ENCODE measurements at regions not wholly inside any gene's neighbourhood (a gene's known extent, or its start where the extent isn't known, plus 50 kb on each side); places are given as distances from the start of the nearest gene placed in this dataset.

GRCh38 chr16:8320131-8320530 lies 270.2 kb downstream of the TMEM114 start:
- DNase-seq (no peak), ATAC-seq (ENCODE audit: low read depth) (no peak)
- H3K4me3 ChIP-seq (ENCODE audit: control extremely low read depth in 1 of 5, extremely low read depth in 1 of 5, insufficient read depth in 1 of 5, low read depth in 2 of 5, low read length in 4 of 5): no peak overlapping the region
- H4K20me1 ChIP-seq (ENCODE audit: control insufficient read depth, insufficient read depth, low read length, poor library complexity, severe bottlenecking): no peaks in the 10 kb centered on the region
- no peaks in the 10 kb centered on the region for H3K36me3 ChIP-seq (replicated peaks in 1 of 2; ENCODE audit: control extremely low read depth in 1 of 2, control insufficient read depth in 1 of 2, extremely low read depth in 1 of 2, insufficient read depth in 2 of 2, low read length in 1 of 2)
- TF ChIP-seq EZH2 (IDR thresholded peaks at IDR 0.05; ENCODE audit: borderline replicate concordance, insufficient read depth, low read depth, low read length, poor library complexity, severe bottlenecking) (no peak), CTCF (IDR thresholded peaks at IDR 0.05) (no peak)
- Mint-ChIP-seq H3K4me1 (no peaks in the 10 kb centered on the region), H3K4me3 (no peak overlapping the region), H3K27me3 (no peaks in the 10 kb centered on the region), H3K9me3 (ENCODE audit: insufficient read depth) (peaks cover 8% of the 10 kb centered on the region), H3K27ac (no peak overlapping the region)
- H2AFZ ChIP-seq (ENCODE audit: insufficient read depth, low read depth, low read length, poor library complexity, severe bottlenecking): no peak overlapping the region
- intact Hi-C loops (cut with micrococcal nuclease): no loop called here
- no peak overlapping the region for H3K9ac ChIP-seq (ENCODE audit: low read length)
- H3K27me3 ChIP-seq (replicated peaks in 1 of 4; ENCODE audit: control extremely low read depth in 1 of 4, control insufficient read depth in 3 of 4, insufficient read depth in 4 of 4, low read length in 3 of 4): no peaks in the 10 kb centered on the region
- H3K9me3 ChIP-seq (ENCODE audit: control extremely low read depth in 1 of 3, control insufficient read depth in 2 of 3, insufficient read depth in 1 of 3, low read length in 2 of 3): no peaks in the 10 kb centered on the region
- WGBS (ENCODE audit: insufficient coverage): 86% methylated on average over 4 of the region's 5 CpGs
- no peaks in the 10 kb centered on the region for H3K79me2 ChIP-seq (ENCODE audit: control insufficient read depth, insufficient read depth, low read length)
- H3K4me1 ChIP-seq (ENCODE audit: control insufficient read depth in 2 of 2, insufficient read depth in 2 of 2, low read length in 2 of 2): no peaks in the 10 kb centered on the region
- H3K4me2 ChIP-seq (replicated peaks; ENCODE audit: low read depth, low read length, poor library complexity, severe bottlenecking): no peak overlapping the region
- H3K27ac ChIP-seq (ENCODE audit: low read length in 2 of 2): no peak overlapping the region
- ChIA-PET POLR2A (no interaction called here), CTCF (no interaction called here)

GRCh38 chr16:8310816-8311215 lies 279.5 kb downstream of the TMEM114 start:
- no peaks in the 10 kb centered on the region for H3K27me3 Mint-ChIP-seq
- DNase-seq (no peak), ATAC-seq (ENCODE audit: low read depth) (no peak)
- CTCF ChIA-PET: no interaction called here
- H3K79me2 ChIP-seq (ENCODE audit: control insufficient read depth, insufficient read depth, low read length): no peaks in the 10 kb centered on the region
- peaks cover 0 to 6% (median 0%) of the 10 kb centered on the region in 3 donors for H3K9me3 ChIP-seq (ENCODE audit: control extremely low read depth in 1 of 3, control insufficient read depth in 2 of 3, insufficient read depth in 1 of 3, low read length in 2 of 3)
- no peak overlapping the region for H3K4me3 Mint-ChIP-seq
- WGBS (ENCODE audit: insufficient coverage): 86% methylated on average over 4 of the region's 6 CpGs
- no peak overlapping the region for H3K27ac ChIP-seq (ENCODE audit: low read length in 2 of 2)
- H3K4me3 ChIP-seq (ENCODE audit: control extremely low read depth in 1 of 5, extremely low read depth in 1 of 5, insufficient read depth in 1 of 5, low read depth in 2 of 5, low read length in 4 of 5): no peak overlapping the region
- no peak overlapping the region for H3K27ac Mint-ChIP-seq
- H2AFZ ChIP-seq (ENCODE audit: insufficient read depth, low read depth, low read length, poor library complexity, severe bottlenecking): no peak overlapping the region
- H3K4me2 ChIP-seq (replicated peaks; ENCODE audit: low read depth, low read length, poor library complexity, severe bottlenecking): no peak overlapping the region
- POLR2A ChIA-PET: no interaction called here
- TF ChIP-seq EZH2 (IDR thresholded peaks at IDR 0.05; ENCODE audit: borderline replicate concordance, insufficient read depth, low read depth, low read length, poor library complexity, severe bottlenecking): no peak
- TF ChIP-seq CTCF (IDR thresholded peaks at IDR 0.05): no peak
- no peaks in the 10 kb centered on the region for H3K27me3 ChIP-seq (replicated peaks in 1 of 4; ENCODE audit: control extremely low read depth in 1 of 4, control insufficient read depth in 3 of 4, insufficient read depth in 4 of 4, low read length in 3 of 4)
- H3K36me3 ChIP-seq (replicated peaks in 1 of 2; ENCODE audit: control extremely low read depth in 1 of 2, control insufficient read depth in 1 of 2, extremely low read depth in 1 of 2, insufficient read depth in 2 of 2, low read length in 1 of 2): no peaks in the 10 kb centered on the region
- intact Hi-C loops (cut with micrococcal nuclease): no loop called here
- H3K4me1 Mint-ChIP-seq: no peaks in the 10 kb centered on the region
- no peaks in the 10 kb centered on the region for H3K4me1 ChIP-seq (ENCODE audit: control insufficient read depth in 2 of 2, insufficient read depth in 2 of 2, low read length in 2 of 2)
- peaks cover 6% of the 10 kb centered on the region for H3K9me3 Mint-ChIP-seq (ENCODE audit: insufficient read depth)
- H3K9ac ChIP-seq (ENCODE audit: low read length): no peak overlapping the region
- no peaks in the 10 kb centered on the region for H4K20me1 ChIP-seq (ENCODE audit: control insufficient read depth, insufficient read depth, low read length, poor library complexity, severe bottlenecking)
